ENCODE measurements at regions not wholly inside any gene's neighbourhood (a gene's known extent, or its start where the extent isn't known, plus 50 kb on each side); places are given as distances from the start of the nearest gene placed in this dataset.

DNA sequence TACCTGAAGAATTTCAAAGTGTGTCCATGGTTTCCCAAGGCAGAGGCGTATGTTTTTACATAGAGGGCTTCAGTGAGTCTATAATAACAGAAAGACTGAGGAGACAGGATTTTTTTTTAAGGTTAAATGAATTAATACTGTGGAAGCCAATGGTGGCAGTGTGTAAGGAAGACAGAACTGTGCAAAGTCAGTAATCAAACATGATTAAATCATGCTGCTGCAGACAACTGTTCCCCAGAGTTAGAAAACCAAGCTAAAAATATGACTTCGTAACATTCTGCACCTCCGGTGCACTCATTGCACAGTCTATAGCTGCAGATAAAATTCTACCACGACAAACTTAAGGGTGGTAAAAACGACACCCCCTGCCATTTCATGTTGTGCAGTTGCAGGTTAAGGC, 309.6 kb upstream of the TRIB2 start:
- TF ChIP-seq, protein P1, sequence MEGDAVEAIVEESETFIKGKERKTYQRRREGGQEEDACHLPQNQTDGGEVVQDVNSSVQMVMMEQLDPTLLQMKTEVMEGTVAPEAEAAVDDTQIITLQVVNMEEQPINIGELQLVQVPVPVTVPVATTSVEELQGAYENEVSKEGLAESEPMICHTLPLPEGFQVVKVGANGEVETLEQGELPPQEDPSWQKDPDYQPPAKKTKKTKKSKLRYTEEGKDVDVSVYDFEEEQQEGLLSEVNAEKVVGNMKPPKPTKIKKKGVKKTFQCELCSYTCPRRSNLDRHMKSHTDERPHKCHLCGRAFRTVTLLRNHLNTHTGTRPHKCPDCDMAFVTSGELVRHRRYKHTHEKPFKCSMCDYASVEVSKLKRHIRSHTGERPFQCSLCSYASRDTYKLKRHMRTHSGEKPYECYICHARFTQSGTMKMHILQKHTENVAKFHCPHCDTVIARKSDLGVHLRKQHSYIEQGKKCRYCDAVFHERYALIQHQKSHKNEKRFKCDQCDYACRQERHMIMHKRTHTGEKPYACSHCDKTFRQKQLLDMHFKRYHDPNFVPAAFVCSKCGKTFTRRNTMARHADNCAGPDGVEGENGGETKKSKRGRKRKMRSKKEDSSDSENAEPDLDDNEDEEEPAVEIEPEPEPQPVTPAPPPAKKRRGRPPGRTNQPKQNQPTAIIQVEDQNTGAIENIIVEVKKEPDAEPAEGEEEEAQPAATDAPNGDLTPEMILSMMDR (optimal IDR thresholded peaks at IDR 0.05 in 1 of 3, IDR thresholded peaks at IDR 0.05 in 1 of 3, conservative IDR thresholded peaks at IDR 0.05 in 1 of 3; ENCODE audit: extremely low read depth in 1 of 3, insufficient read depth in 2 of 3, low read length in 3 of 3): no peak
- TF ChIP-seq EZH2 (IDR thresholded peaks at IDR 0.05; ENCODE audit: low read length): no peak
